HS-5 (cell line): ENCODE measurements at regions not wholly inside any gene's neighbourhood (a gene's known extent, or its start where the extent isn't known, plus 50 kb on each side); places are given as distances from the start of the nearest gene placed in this dataset.

ENCODE experiments used
- DNase-seq: peaks from one replicate; pipeline ENCODE4 v3.0.0-alpha.2; 2012; ENCODE audit warnings: low read depth

DNA sequence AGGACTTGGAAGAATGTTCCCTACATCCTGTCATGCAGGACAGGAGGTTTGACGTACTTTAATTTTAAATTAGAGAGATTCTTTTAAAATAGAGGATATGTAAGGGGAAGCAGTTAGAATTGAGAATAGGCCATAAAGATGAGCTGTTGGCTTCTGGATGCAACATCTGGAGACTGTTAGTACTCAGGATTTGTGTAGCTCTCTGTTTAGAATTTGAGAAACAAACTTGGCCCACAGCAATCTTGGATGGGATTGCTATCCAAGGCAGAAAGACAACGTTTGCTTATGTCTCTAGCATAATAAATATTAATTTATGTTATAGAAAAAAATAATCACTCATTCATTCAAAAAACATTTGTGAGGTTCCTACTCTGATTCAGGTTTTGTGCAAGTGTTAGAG is 398.4 kb upstream of the NOVA1 start:
- DNase-seq = no peak

DNA sequence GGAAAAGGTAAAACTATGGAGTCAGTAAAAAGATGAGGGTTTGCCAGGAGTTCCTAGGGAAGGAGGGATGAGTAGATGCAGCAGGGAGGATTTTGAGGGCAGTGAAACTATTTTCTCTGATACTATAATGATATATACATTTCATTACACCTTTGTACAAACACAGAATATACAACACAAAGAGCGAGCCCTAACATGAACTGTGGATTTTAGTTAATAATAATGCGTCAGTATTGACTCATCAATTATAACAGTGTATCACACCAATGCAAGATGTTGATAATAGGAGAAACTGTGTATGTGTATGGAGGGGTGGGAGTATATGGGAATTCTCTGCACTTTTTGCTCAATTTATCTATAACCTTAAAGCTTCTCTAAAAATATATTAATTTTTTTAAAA is 404.3 kb upstream of the NOVA1 start:
- no peak for DNase-seq

DNA sequence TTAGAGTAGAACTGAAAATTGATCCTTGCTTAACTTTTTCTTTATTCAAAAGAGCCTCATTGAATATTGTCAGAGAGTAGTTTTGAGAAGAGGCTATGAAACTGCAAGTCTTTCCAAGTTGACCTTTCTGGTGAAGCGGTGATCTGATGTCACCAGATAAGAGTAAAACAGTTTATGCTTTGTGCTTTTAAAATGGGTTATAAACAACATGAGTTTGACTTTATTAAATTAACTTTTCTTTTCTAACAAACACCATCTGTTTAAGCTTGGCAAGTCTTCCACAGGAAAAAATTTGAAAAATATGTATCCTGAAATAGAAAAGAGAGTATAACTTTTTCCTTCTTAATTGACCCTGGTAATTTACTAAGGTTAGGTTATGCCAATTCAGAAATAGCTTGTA is 408.7 kb upstream of the NOVA1 start:
- no peak for DNase-seq

- DNase-seq = no peak
These were observed 410.4 kb upstream of the NOVA1 start for GRCh38 chr14:27008187-27008586.

DNA sequence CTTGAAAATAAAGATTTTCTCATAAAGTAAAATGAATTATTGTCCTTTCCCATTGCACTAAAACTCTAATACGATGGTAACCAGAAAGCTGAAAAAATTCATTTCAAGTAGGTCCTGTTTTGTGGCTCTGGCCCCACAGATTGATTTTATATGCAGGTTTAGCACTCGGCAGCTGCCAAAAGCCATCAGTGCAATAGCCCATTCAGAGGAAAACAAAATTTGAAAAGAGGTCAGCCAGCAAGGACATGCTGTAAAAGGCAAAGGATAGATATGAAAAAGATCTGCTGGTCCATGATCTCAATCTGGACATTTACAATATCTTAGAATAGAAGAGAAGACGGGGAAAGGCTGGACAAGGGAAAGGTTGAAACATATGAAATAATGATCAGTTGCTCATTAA is 414.8 kb upstream of the NOVA1 start:
- DNase-seq = no peak

GRCh38 chr14:27013678-27014077 is 415.8 kb upstream of the NOVA1 start:
- DNase-seq = no peak

GRCh38 chr14:27015065-27015464 is 417.2 kb upstream of the NOVA1 start:
- DNase-seq = no peak

- DNase-seq = no peak
These were observed 427.8 kb upstream of the NOVA1 start for GRCh38 chr14:27025648-27026047.

- DNase-seq = no peak
These were observed 428.3 kb upstream of the NOVA1 start for GRCh38 chr14:27026097-27026496.

GRCh38 chr14:27040552-27040951 is 442.7 kb upstream of the NOVA1 start:
- no peak for DNase-seq

- no peak for DNase-seq
These were observed 451.9 kb upstream of the NOVA1 start for GRCh38 chr14:27049701-27050100.

GRCh38 chr14:27050208-27050607 is 452.4 kb upstream of the NOVA1 start:
- DNase-seq = no peak

DNA sequence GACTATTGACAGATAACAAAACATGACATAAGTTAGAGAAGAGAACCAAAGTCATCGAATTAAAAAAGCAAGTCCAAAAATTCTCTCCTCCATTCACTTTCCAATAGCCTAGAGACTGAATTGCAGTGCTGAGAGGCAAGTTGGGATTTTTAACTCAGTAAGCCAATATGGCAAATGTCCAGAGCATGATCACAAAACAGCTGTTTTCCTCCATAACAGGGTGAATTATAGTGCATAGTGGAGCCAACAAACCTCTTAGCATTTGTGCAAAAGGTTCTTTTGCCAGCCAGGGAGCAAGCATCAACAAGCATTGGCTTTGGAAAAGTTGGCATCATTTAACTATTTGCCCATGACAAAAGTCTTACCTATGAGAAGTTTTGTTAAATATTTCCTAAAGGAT is 458.8 kb upstream of the NOVA1 start:
- no peak for DNase-seq

GRCh38 chr14:27061299-27061698 is 463.5 kb upstream of the NOVA1 start:
- DNase-seq = no peak

DNA sequence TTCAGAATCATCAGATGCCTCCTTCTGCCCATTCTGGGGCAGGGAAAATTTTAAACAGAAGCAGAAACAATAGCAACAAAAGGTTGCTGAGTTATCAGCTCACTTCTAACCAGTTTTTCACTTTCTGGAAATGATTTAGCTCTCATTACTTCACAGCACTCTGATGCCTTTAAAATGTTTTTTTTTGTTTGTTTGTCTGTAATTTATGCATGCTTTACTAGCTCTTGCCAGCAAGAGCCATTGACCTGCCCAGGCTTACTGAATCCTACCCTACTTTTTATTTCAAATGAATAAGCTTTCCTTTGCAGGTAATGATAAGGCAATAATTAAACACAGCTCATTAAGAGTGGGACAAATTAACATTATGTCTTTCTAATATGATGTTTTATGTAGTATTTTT is 466.1 kb upstream of the NOVA1 start:
- DNase-seq = no peak

DNA sequence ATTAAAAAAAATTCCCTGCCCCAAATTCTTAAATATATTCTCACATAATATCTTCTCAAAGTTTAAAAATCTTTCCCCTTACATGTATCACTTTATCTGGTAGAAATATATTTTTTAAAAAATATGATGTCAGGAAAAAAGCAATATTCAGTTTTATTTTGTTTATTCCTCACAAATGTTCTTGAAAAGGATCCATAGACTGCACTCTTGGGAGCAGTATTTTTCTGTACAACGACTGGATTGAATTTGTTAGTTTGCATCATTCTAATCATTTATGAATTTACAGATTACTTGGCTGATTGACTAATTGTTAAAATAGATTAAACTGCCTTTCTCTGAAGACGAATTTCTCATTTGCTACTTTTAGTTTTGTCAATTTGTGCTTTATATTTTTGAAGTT is 468.1 kb upstream of the NOVA1 start:
- DNase-seq = no peak

GRCh38 chr14:27067961-27068360 is 470.1 kb upstream of the NOVA1 start:
- DNase-seq = no peak

DNA sequence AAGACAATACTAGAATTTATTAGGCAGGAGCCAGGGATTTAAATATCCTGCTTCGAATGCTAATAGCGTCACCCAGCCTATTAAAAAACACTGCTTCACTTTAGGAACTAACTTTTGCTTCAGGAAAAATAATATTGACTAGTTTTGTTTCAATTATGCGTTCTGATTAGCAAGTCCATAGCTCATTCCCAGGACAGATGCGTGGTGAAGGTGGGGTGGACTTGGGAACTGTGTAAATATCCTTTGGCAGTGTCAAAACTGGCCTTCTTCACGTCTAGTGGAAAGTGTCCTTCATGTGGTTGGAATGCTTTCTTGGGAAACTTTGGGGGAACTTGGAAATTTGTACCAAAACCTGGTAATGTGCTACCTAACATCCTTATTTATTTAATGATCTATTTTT is 474.8 kb upstream of the NOVA1 start:
- no peak for DNase-seq

DNA sequence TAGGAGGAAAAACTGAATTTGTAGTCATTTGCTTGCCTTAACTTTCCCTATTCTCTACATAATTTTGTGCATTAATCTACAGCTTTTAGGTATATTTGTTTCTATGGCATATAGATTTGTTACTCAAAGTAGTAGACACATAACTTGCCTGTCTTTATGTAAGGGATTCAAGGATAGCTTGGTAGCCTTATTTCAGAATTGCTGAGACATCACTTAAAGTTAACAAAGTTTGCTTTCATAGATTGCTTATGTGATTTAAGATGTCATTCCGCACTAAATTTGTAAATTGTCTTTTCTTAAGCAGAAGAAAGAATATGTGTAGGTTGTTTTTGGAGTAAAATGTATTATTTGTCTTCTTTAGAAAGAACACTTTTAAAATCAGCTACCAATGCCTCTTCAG is 477.7 kb upstream of the NOVA1 start:
- no peak for DNase-seq

- DNase-seq = no peak
These were observed 479.4 kb upstream of the NOVA1 start for GRCh38 chr14:27077214-27077613.

DNA sequence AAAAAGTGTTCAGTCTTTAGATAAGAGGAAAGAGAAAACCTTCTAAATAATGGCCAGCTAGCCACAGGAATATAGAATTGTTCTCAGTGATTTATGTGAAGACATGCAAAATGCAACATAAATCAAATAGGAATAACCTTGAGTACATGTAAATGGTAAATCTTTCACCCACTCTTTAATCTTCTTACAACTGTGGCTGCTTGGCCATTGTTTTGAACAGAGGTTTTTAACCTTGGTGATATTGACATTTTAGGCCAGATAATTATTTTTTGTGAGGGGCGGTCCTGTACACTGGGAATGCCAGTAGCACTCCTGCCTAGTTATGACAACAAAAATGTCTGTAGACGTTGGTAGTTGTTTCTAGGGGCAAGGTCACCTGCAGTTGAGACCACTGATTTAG is 479.9 kb upstream of the NOVA1 start:
- DNase-seq = no peak

DNA sequence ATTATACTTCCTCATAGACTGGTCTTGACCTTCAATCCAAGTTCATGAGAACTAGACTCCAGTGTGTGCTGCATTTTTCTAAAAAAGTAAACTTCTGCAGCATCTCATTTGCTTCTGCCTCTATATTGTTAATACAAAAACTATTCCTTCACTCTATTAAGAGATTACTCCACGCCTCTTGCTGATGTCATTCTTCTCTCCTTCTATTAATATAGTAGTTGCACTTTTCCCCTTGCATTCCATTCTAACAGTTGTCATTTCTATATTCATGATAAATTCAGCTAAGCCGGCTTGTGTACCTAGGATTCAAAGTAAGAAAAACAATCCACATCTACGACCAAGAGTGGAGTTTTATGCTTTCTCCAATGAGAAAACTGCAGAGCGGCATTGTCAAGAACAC is 480.4 kb upstream of the NOVA1 start:
- no peak for DNase-seq

- no peak for DNase-seq
These were observed 481.9 kb upstream of the NOVA1 start for GRCh38 chr14:27079716-27080115.

GRCh38 chr14:27085500-27085899 is 487.7 kb upstream of the NOVA1 start:
- no peak for DNase-seq

DNA sequence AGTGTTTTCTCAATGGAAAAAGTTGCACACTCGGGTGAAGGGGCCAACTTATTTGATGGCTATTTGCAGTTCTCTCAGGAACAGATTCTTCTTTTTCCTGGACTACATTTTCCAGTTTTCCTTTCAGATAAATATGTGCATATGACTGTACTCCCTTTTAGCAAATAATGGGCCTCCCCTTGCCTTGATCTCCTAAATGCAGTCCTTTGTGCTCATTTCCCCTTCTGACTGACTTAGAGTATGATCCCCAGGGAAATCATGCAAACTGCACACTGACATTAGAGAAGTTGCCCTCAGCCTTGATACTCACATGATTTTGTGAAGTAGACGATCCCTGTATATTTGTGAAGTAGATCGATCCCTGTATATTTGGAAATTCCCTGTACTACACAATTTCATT is 492.9 kb upstream of the NOVA1 start:
- DNase-seq = no peak
